ENCODE measurements at regions not wholly inside any gene's neighbourhood (a gene's known extent, or its start where the extent isn't known, plus 50 kb on each side); places are given as distances from the start of the nearest gene placed in this dataset.
"Not testable (repeated sequence)": the region's sequence is repeated elsewhere in the genome, so short reads cannot be mapped to it uniquely, and the experiment has no call there.

DNA sequence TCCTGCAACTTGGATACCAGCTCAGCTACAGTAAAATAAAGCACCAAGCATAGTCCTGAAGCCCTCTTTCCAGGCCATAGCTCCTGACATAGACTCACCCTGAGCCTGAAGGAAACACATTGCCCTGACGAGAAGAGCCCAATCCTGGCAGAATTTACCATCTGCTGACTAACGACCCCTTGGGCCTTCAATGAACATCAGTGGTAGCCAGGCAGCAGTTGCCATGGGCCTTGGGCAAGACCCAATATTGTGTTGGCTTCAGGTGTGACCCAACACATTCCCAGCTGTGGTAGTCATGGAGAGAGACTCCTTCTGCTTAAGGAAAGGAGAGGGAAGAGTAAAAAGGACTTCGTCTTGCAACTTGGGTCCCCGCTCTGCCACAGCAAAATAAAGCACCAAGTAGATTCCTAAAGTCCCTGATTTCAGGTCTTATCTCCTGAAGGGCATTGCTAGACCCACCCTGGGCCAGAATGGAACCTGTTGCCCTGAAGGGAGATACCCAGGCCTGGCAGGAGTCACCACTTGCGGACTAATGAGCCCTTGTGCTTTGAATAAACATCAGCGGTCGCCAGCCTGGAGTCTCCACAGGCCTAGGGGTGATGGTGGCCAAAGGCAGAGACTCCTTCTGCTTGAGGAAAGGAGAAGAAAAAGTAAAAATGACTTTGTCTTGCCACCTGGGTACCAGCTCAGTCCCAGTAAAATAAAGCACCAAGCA is 902.6 kb downstream of the C4orf33 start:
- DNase-seq (ENCODE audit: low read depth in 3 of 3): no peak

DNA sequence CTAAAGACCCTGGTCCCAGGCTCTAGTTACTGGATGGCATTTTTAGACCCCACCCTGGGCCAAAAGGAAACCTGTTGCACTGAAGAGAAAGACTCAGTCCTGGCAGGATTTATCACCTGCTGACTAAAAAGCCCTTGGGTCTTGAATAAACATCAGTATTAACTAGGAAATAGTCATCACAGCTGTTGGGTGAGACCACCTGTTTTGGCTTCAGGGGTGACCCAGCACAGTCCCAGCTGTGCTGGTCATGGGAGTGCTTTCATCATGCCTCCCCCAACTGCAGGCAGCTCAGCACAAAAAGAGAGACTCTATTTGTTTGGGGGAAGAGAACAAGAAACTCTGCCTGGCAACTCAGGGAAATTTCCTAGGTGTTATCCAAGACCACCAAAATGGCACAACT is 903.2 kb downstream of the C4orf33 start:
- no peak for DNase-seq (ENCODE audit: low read depth in 3 of 3)

GRCh38 chr4:130008461-130008860 is 912.5 kb downstream of the C4orf33 start:
- no peak for DNase-seq (ENCODE audit: low read depth in 3 of 3)

GRCh38 chr4:130012806-130013205 is 916.9 kb downstream of the C4orf33 start:
- not testable (repeated sequence) for DNase-seq (ENCODE audit: low read depth in 3 of 3)

DNA sequence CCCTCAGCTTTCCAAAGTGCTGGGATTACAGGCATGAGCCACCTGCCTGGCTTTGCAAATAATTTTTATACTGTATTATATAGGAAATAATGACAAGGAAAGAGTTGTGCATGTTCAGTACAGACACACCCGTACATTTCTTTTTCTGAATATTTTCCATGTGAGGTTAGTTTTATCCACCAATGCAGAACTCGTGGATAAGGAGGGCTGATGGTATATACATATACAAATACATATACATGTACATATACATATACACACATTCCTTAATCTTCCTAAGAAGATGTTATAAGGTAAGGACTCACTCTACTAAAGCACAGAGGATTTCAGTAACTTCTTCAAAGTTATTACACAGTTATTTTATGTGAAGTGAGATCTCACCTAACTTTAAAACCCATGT is 925.8 kb downstream of the C4orf33 start:
- DNase-seq (ENCODE audit: low read depth in 3 of 3): no peak

DNA sequence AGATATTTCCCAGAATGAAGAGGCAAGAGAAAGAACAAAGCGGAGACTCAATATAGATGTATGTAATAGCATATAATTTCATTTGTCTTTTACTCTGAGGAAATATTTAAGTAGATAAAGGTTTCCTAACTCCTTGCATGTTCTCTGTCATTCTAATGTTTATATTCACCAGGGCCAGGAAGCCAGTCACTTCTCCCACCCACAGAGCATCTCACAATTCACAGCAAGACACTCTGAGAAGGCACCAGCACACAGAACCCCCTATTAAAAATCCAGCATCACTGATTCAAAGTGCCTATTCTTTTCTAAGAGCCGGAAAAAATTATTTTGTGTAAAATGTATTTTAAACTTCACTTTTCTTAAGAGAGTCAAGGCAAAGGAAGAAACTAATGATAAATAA is 927.1 kb downstream of the C4orf33 start:
- DNase-seq (ENCODE audit: low read depth in 3 of 3): no peak

DNA sequence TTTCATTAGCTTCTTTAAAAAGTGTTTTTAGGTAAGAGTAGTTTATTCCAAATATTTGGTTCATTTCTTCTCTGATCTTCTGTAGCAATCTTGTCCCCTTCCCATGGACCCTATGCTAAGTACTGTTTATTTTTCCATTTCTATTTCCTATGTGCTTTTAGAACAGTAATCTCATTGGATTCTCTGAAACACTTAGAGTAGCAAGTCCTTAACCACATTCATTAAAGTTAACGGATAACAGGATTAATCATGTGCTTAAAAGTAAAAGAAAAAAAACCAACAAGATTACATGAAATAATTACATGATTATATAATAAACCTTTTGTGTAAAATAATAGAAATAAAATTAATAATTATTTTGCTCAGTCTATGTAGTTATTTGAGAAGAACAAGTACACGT is 929.7 kb downstream of the C4orf33 start:
- DNase-seq (ENCODE audit: low read depth in 3 of 3): no peak

- no peak for DNase-seq (ENCODE audit: low read depth in 3 of 3)
Measured at GRCh38 chr4:130026185-130026584, 930.2 kb downstream of the C4orf33 start.

DNA sequence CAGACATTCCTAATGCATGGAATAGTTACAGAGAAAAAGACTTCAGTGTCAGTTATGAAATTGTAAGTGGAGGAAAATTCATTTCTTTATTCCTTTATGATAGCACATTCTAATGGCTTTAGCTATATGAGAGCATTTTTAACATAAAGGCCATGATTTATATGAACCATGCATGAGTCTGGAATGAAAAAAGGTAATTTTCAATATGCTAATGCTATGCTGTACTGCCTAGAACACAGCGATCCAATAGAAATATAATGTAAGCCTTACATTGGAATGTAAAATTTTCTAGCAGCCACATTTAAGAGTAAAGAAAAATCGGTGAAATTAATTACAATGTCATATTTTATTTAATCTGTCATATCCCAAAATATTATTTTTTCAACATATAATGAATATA is 932.0 kb downstream of the C4orf33 start:
- DNase-seq (ENCODE audit: low read depth in 3 of 3): no peak

GRCh38 chr4:130028552-130028951 is 932.6 kb downstream of the C4orf33 start:
- no peak for DNase-seq (ENCODE audit: low read depth in 3 of 3)

GRCh38 chr4:130029442-130029841 is 933.5 kb downstream of the C4orf33 start:
- no peak for DNase-seq (ENCODE audit: low read depth in 3 of 3)

DNA sequence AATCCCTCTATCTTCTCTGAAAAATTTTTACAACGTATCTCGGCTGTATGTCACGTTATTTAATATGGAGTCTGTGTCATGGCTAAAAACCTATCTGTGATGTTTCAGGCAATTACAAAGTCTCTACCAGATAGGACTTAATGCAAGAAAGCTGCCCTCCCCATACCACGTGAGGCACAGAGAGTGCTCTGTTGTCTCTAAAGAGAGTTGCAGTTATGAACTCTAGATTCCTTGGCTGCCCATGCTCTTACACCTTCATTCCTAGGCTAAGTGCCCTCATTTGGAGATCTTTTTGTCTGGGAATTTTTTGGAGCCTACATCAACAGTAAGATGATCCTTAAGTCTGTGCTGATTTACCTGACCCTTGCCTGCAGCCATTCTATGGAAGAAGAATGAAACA is 935.9 kb downstream of the C4orf33 start:
- DNase-seq (ENCODE audit: low read depth in 3 of 3): no peak

GRCh38 chr4:130033657-130034056 is 937.7 kb downstream of the C4orf33 start:
- not testable (repeated sequence) for DNase-seq (ENCODE audit: low read depth in 3 of 3)

DNA sequence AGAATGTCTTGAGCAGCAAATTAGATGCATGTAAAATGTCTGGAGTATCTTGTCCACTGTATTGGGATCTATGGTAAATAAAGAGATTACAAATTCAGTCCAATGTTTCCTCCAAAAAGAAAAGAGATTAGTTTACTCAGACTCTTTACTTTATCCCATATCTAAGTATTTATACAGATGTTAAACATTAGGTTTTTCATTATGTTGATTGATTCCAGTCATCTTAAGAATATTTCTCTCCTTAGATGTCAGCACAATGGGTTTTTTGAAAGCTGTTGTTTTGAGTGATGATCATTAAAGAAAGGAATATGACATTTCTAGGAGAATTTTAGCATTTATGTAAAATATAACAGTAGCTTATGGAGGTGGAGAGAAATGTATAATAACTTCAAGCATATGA is 938.9 kb downstream of the C4orf33 start:
- no peak for DNase-seq (ENCODE audit: low read depth in 3 of 3)

GRCh38 chr4:130035391-130035790 is 939.4 kb downstream of the C4orf33 start:
- no peak for DNase-seq (ENCODE audit: low read depth in 3 of 3)

DNA sequence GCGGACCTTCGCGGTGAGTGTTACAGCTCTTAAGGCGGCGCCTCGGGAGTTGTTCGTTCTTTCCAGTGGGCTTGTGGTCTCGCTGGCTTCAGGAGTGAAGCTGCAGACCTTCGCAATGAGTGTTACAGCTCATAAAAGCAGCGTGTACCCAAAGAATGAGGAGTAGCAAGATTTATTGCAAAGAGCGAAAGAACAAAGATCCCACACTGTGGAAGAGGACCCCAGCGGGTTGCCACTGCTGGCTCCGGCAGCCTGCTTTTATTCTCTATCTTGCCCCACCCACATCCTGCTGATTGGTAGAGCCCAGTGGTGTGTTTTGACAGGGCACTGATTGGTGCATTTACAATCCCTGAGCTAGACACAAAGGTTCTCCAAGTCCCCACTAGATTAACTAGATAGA is 941.9 kb downstream of the C4orf33 start:
- DNase-seq (ENCODE audit: low read depth in 3 of 3): not testable (repeated sequence)

DNA sequence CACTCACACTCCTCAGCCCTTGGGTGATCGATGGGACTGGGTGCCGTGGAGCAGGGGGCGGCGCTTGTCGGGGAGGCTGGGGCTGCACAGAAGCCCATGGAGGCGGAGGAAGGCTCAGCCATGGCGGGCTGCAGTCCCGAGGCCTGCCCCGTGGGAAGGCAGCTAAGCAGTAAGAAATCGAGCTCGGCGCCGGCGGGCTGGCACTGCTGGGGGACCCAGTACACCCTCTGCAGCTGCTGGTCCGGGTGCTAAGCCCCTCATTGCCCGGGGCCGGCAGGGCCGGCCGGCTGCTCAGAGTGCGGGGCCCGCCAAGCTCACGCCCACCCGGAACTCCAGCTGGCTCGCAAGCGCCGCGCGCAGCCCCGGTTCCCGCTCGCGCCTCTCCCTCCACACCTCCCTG is 942.6 kb downstream of the C4orf33 start:
- not testable (repeated sequence) for DNase-seq (ENCODE audit: low read depth in 3 of 3)

GRCh38 chr4:130043732-130044160 is 947.8 kb downstream of the C4orf33 start:
- no peak for DNase-seq (ENCODE audit: low read depth in 3 of 3)

- no peak for DNase-seq (ENCODE audit: low read depth in 3 of 3)
Measured at GRCh38 chr4:130044788-130045531, 949.0 kb downstream of the C4orf33 start.

DNA sequence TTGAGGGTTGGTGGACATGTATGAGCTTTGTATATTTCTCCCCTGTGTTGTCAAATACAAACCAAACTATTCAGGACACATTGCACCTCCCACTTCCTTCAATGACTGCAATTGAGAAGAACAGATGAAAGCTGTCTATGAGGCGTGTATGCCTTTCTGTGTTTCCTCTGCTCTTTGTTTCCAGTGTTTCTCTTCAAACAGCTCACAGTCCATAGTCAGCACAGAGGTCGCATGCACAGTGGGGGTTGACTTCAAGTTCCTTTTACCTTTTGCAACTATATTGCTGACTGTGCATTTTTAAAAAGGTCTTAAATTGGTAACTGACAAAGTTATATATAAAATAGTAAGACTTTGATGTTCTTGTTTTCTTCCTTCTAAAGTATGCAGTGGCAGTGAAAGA is 957.8 kb downstream of the C4orf33 start:
- no peak for DNase-seq (ENCODE audit: low read depth in 3 of 3)

- DNase-seq (ENCODE audit: low read depth in 3 of 3): no peak
Measured at GRCh38 chr4:130054908-130055307, 959.0 kb downstream of the C4orf33 start.

DNA sequence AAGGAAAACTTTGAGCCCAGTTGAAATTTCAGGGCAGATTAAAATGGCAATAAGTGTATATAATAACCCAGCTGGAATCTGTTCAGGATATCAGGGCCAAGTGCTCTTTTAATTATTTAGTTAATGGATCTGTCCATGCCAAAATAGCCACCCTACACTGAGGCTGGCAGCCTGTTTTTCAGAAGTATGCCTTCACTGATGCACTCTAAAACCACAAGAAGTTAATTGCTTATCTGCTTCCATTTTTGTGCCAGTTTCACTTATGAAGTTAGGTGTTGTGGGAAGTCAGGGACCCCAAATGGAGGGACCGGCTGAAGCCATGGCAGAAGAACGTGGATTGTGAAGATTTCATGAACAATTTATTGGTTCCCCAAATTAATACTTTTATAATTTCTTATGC is 960.3 kb downstream of the C4orf33 start:
- DNase-seq (ENCODE audit: low read depth in 3 of 3): no peak

GRCh38 chr4:130064471-130064870 is 968.5 kb downstream of the C4orf33 start:
- no peak for DNase-seq (ENCODE audit: low read depth in 3 of 3)

Data from stimulated activated CD4-positive, alpha-beta T cell treated with anti-CD3 and anti-CD28 coated beads, TNF-alpha, amount 100 ng/mL, for 24 hours (primary cell).